H1 (cell line): ENCODE measurements at regions not wholly inside any gene's neighbourhood (a gene's known extent, or its start where the extent isn't known, plus 50 kb on each side); places are given as distances from the start of the nearest gene placed in this dataset.

Experiments
- CTCF ChIA-PET: fragments of 300-600 bp; sonication (Branson Sonifier 250); formaldehyde crosslinking; loops from one replicate; lab custom pipeline; 2021; ENCODE audit not compliant: partially characterized antibody; lab: Charles Lee
- POLR2A ChIA-PET: fragments of 300-600 bp; sonication (Branson Sonifier 250); formaldehyde crosslinking; loops from one replicate; lab custom pipeline; 2021; ENCODE audit warnings: inconsistent platforms; ENCODE audit not compliant: partially characterized antibody; lab: Charles Lee
- DNase-seq, 2 experiments: peaks; one replicate each; pipeline versions ENCODE4 v3.0.0 to v3.0.0-alpha.2; 2010 to 2022; ENCODE audit warnings: low spot score in 2 of 2, low read depth in 1 of 2, mixed read lengths in 1 of 2
- FAIRE-seq: peaks from 2 replicates; lab custom pipeline; 2011; peaks lifted over from hg19 to GRCh38; lab: Jason Lieb, UNC
- H2AFZ ChIP-seq: 2 replicates; pipeline ENCODE4 v1.8.1; 2012; ENCODE audit warnings: low read length, inconsistent platforms
- H2AK5ac ChIP-seq: 2 replicates; pipeline ENCODE4 v1.6.1; 2013; ENCODE audit warnings: low read depth, low read length
- H2BK120ac ChIP-seq: replicated peaks from 2 replicates; pipeline ENCODE3; 2013; ENCODE audit warnings: low read depth, low read length, inconsistent platforms
- H2BK12ac ChIP-seq: 2 replicates; pipeline ENCODE4 v1.6.1; 2013; ENCODE audit warnings: low read depth, low read length
- H2BK15ac ChIP-seq: 2 replicates; pipeline ENCODE4 v1.6.1; 2013; ENCODE audit warnings: low read length
- H2BK20ac ChIP-seq: 2 replicates; pipeline ENCODE4 v1.6.1; 2013; ENCODE audit warnings: low read length
- H2BK5ac ChIP-seq: 2 replicates; pipeline ENCODE4 v1.6.1; 2013; ENCODE audit warnings: low read depth, low read length
- H3K14ac ChIP-seq: 2 replicates; pipeline ENCODE4 v1.6.1; 2013; ENCODE audit warnings: inconsistent platforms; ENCODE audit not compliant: insufficient read length
- H3K18ac ChIP-seq: 2 replicates; pipeline ENCODE4 v1.6.1; 2013; ENCODE audit warnings: low read length; ENCODE audit errors: extremely low read depth
- H3K23ac ChIP-seq: 2 replicates; pipeline ENCODE4 v1.6.1; 2013; ENCODE audit warnings: inconsistent platforms; ENCODE audit not compliant: insufficient read length
- H3K23me2 ChIP-seq: 2 replicates; pipeline ENCODE4 v1.6.1; 2013; ENCODE audit warnings: low read depth, low read length
- H3K27ac ChIP-seq: 2 replicates; pipeline ENCODE4 v1.6.1; 2011; ENCODE audit warnings: low read depth, low read length, inconsistent platforms
- H3K27me3 ChIP-seq, 4 experiments: replicated peaks in 1 of 4; 1 replicate in 1 of 4; 2 replicates in 3 of 4; pipeline versions ENCODE4 v1.6.1 to v1.8.1; 2011 to 2013; ENCODE audit warnings: low read length in 3 of 4, mild to moderate bottlenecking in 3 of 4, inconsistent platforms in 2 of 4, mixed read lengths in 2 of 4, moderate library complexity in 1 of 4; ENCODE audit not compliant: control insufficient read depth in 3 of 4, insufficient read depth in 3 of 4; ENCODE audit errors: extremely low read depth in 1 of 4
- H3K36me3 ChIP-seq, 4 experiments: 2 replicates each; pipeline versions ENCODE4 v1.6.1 to v1.8.1; 2011 to 2013; ENCODE audit warnings: mild to moderate bottlenecking in 4 of 4, low read length in 3 of 4, moderate library complexity in 2 of 4, control low read depth in 1 of 4, inconsistent platforms in 1 of 4; ENCODE audit not compliant: insufficient read depth in 4 of 4, control insufficient read depth in 2 of 4
- H3K4ac ChIP-seq: replicated peaks from 2 replicates; pipeline ENCODE3; 2013; ENCODE audit warnings: low read length, low read depth, mixed read lengths, inconsistent platforms; ENCODE audit not compliant: insufficient read length
- H3K4me1 ChIP-seq, 4 experiments: replicated peaks in 1 of 4; 1 replicate in 1 of 4; 2 replicates in 3 of 4; pipeline versions ENCODE4 v1.6.1 to v1.8.1; 2011 to 2013; ENCODE audit warnings: low read length in 3 of 4, inconsistent platforms in 2 of 4, mixed read lengths in 1 of 4; ENCODE audit not compliant: insufficient read depth in 4 of 4, control insufficient read depth in 3 of 4
- H3K4me2 ChIP-seq, 2 experiments: 2 replicates each; pipeline versions ENCODE4 v1.6.1 to v1.8.1; 2011 to 2013; ENCODE audit warnings: low read depth in 2 of 2, low read length in 2 of 2, control low read depth in 1 of 2, inconsistent platforms in 1 of 2, mild to moderate bottlenecking in 1 of 2; ENCODE audit not compliant: insufficient read depth in 1 of 2
- H3K4me3 ChIP-seq, 4 experiments: fragments of 200-600, 300-600 bp in 1 of 4; sonication (generic), shearing (Covaris generic), sonication (Bioruptor Twin) in 1 of 4; 2 replicates each; pipeline versions ENCODE4 v1.5.1 to v1.8.1; 2011 to 2016; ENCODE audit warnings: low read length in 4 of 4, low read depth in 3 of 4, control low read depth in 2 of 4, inconsistent platforms in 2 of 4, mild to moderate bottlenecking in 2 of 4, mixed read lengths in 1 of 4, moderate library complexity in 1 of 4; ENCODE audit not compliant: insufficient read depth in 2 of 4; ENCODE audit errors: extremely low read depth in 1 of 4
- H3K56ac ChIP-seq: replicated peaks from 2 replicates; pipeline ENCODE3; 2013; ENCODE audit warnings: low read depth, mild to moderate bottlenecking, mixed read lengths, low read length, inconsistent platforms; ENCODE audit not compliant: insufficient read length
- H3K79me1 ChIP-seq: 2 replicates; pipeline ENCODE4 v1.6.1; 2013; ENCODE audit warnings: low read depth, low read length, control low read depth
- H3K79me2 ChIP-seq, 2 experiments: 2 replicates each; pipeline versions ENCODE4 v1.6.1 to v1.8.1; 2012 to 2013; ENCODE audit warnings: low read length in 2 of 2, mild to moderate bottlenecking in 2 of 2, inconsistent platforms in 1 of 2; ENCODE audit not compliant: insufficient read depth in 2 of 2, control insufficient read depth in 1 of 2
- H3K9ac ChIP-seq, 4 experiments: replicated peaks in 1 of 4; 1 replicate in 1 of 4; 2 replicates in 3 of 4; pipeline versions ENCODE4 v1.6.1 to v1.8.1; 2011 to 2013; ENCODE audit warnings: low read depth in 3 of 4, low read length in 3 of 4, control low read depth in 2 of 4, mild to moderate bottlenecking in 2 of 4, moderate library complexity in 2 of 4, inconsistent platforms in 1 of 4; ENCODE audit errors: extremely low read depth in 1 of 4
- H3K9me3 ChIP-seq, 2 experiments: 2 replicates each; pipeline versions ENCODE4 v1.6.1 to v1.8.1; 2012 to 2013; ENCODE audit warnings: mild to moderate bottlenecking in 2 of 2, moderate library complexity in 2 of 2, control low read depth in 1 of 2, inconsistent platforms in 1 of 2, low read depth in 1 of 2, low read length in 1 of 2, mixed read lengths in 1 of 2; ENCODE audit not compliant: insufficient read depth in 2 of 2
- H4K20me1 ChIP-seq, 2 experiments: replicated peaks in 1 of 2; 2 replicates each; pipeline versions ENCODE3 to v1.8.1; 2011 to 2013; ENCODE audit warnings: inconsistent platforms in 2 of 2, low read length in 2 of 2, mild to moderate bottlenecking in 1 of 2; ENCODE audit not compliant: insufficient read depth in 2 of 2, control insufficient read depth in 1 of 2
- H4K5ac ChIP-seq: 2 replicates; pipeline ENCODE4 v1.6.1; 2013; ENCODE audit warnings: low read length, low read depth, mixed read lengths, inconsistent platforms; ENCODE audit not compliant: insufficient read length
- H4K8ac ChIP-seq: 2 replicates; pipeline ENCODE4 v1.8.0; 2013; ENCODE audit warnings: mild to moderate bottlenecking, moderate library complexity, low read length, inconsistent platforms; ENCODE audit not compliant: insufficient read depth; ENCODE audit errors: extremely low read depth
- H4K91ac ChIP-seq: replicated peaks from 2 replicates; pipeline ENCODE3; 2013; ENCODE audit warnings: low read length, mixed read lengths, inconsistent platforms; ENCODE audit not compliant: insufficient read length
- ASH2L ChIP-seq: fragments of 200-600, 300-600 bp; sonication (generic); IDR thresholded peaks from one replicate; pipeline ENCODE4 v1.7.1; 2017; ENCODE audit warnings: low read length
- BACH1 ChIP-seq: IDR thresholded peaks from 2 replicates; pipeline ENCODE4 v1.6.1; 2012; ENCODE audit warnings: low read length, improper control_type of control experiment
- CHD2 ChIP-seq: IDR thresholded peaks from 2 replicates; pipeline ENCODE4 v1.6.1; 2012; ENCODE audit warnings: low read length, improper control_type of control experiment
- EGR1 ChIP-seq: IDR thresholded peaks from 2 replicates; pipeline ENCODE4 v1.6.1; 2011; ENCODE audit warnings: low read depth, low read length, borderline replicate concordance
- HDAC2 ChIP-seq, 2 experiments: fragments of 300-600 bp in 1 of 2; sonication (generic) in 1 of 2; IDR thresholded peaks; 2 replicates each; pipeline ENCODE4 v1.6.1; 2011 to 2012; ENCODE audit warnings: low read depth in 2 of 2, low read length in 2 of 2, mild to moderate bottlenecking in 2 of 2, moderate library complexity in 2 of 2, borderline replicate concordance in 1 of 2, inconsistent platforms in 1 of 2
- JUND ChIP-seq: IDR thresholded peaks from 2 replicates; pipeline ENCODE4 v1.6.1; 2011; ENCODE audit warnings: mild to moderate bottlenecking, improper control_type of control experiment, low read length
- MAFK ChIP-seq: IDR thresholded peaks from 2 replicates; pipeline ENCODE4 v1.6.1; 2012; ENCODE audit warnings: low read depth, mild to moderate bottlenecking, improper control_type of control experiment, low read length
- RAD21 ChIP-seq, 2 experiments: IDR thresholded peaks in 1 of 2; conservative IDR thresholded peaks in 1 of 2; 2 replicates each; pipeline ENCODE4 v1.6.1; 2011; ENCODE audit warnings: low read depth in 2 of 2, low read length in 2 of 2, improper control_type of control experiment in 1 of 2, inconsistent platforms in 1 of 2, mild to moderate bottlenecking in 1 of 2, moderate library complexity in 1 of 2
- RXRA ChIP-seq: IDR thresholded peaks from 2 replicates; pipeline ENCODE4 v1.6.1; 2011; ENCODE audit warnings: low read depth, mild to moderate bottlenecking, low read length, moderate library complexity; ENCODE audit not compliant: insufficient read depth
- SAP30 ChIP-seq: fragments of 300-600 bp; sonication (generic); IDR thresholded peaks from 2 replicates; pipeline ENCODE4 v1.7.1; 2012; ENCODE audit warnings: low read length, moderate library complexity, mild to moderate bottlenecking, inconsistent platforms; ENCODE audit not compliant: insufficient read depth, insufficient replicate concordance
- SIN3A ChIP-seq, 2 experiments: IDR thresholded peaks in 1 of 2; conservative IDR thresholded peaks in 1 of 2; 2 replicates each; pipeline ENCODE4 v1.6.1; 2011 to 2012; ENCODE audit warnings: low read length in 2 of 2, improper control_type of control experiment in 1 of 2, low read depth in 1 of 2, mild to moderate bottlenecking in 1 of 2
- ZNF274 ChIP-seq: IDR thresholded peaks from 2 replicates; pipeline ENCODE4 v1.7.0; 2012; ENCODE audit warnings: low read length, borderline replicate concordance; ENCODE audit errors: extremely low read depth
- WGBS, 2 experiments: shearing (Covaris generic) in 1 of 2; methylation state at CpG; one replicate each; pipeline versions ENCODE4 v1.1.6 to v1.1.7; 2013 to 2015; ENCODE audit warnings: low lambda C conversion rate in 2 of 2, mixed read lengths in 2 of 2, inconsistent platforms in 1 of 2, low coverage in 1 of 2, missing lambda C conversion rate in 1 of 2; ENCODE audit not compliant: insufficient replicate concordance in 2 of 2, insufficient coverage in 1 of 2, insufficient read length in 1 of 2; ENCODE audit errors: extremely low coverage in 1 of 2, missing lambda C conversion rate in 1 of 2; 5-methylcytosine and 5-hydroxymethylcytosine counted together
- TF ChIP-seq, protein P1 (sequence below): IDR thresholded peaks from 2 replicates; pipeline ENCODE4 v1.6.1; 2011; ENCODE audit warnings: low read length, improper control_type of control experiment

DNA sequence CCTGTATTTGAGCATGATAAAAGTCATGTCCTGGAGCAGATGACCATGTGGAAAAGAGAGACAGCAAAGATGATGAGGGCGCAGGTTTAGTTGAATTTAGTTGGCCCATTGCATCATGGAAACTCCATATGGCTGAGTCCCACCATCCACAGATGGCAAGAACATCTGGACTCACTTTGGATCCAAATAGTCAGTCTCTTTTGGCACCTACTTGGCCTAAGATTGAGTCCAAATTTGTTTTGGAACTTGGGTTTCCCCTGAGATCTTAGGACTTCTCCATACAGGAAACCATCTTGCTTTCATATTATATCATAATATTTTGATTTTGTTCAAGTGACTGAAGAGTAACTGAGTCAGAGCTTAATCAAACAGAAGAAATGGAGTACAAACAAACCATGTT, 217.5 kb downstream of the DRD1 start:
- Histone ChIP-seq H3K4me1 (peaks cover 0 to 5% (median 0%) of the 10 kb centered on the region in 4 experiments; a peak in 1 of 7 replicates), H4K91ac (no peak overlapping the region), H3K36me3 (no peaks in the 10 kb centered on the region), H3K9ac (no peak overlapping the region), H3K4me3 (no peak overlapping the region), H2BK15ac (no peak overlapping the region), H2AK5ac (no peak overlapping the region), H2BK120ac (no peak overlapping the region), H4K8ac (no peak overlapping the region), H3K18ac (no peak overlapping the region), H2BK12ac (no peak overlapping the region), H3K4ac (no peak overlapping the region), H3K23ac (no peak overlapping the region), H3K14ac (no peak overlapping the region), H3K56ac (no peak overlapping the region), H2BK20ac (no peak overlapping the region), H4K20me1 (no peaks in the 10 kb centered on the region), H3K27ac (no peak overlapping the region), H3K27me3 (no peaks in the 10 kb centered on the region), H3K79me2 (no peaks in the 10 kb centered on the region), H4K5ac (no peak overlapping the region), H2BK5ac (no peak overlapping the region), H3K4me2 (no peak overlapping the region), H3K9me3 (no peaks in the 10 kb centered on the region), H3K79me1 (no peaks in the 10 kb centered on the region), H3K23me2 (no peaks in the 10 kb centered on the region; the same call in 1 of the 2 replicates), H2AFZ (no peak overlapping the region)
- 69% methylated on average over 1 of the region's 1 CpG; no CpG with 5 or more reads in 1 of the 2 experiments for WGBS, 2 experiments
- DNase-seq (no peak), FAIRE-seq (no peak)
- no peak for TF ChIP-seq SIN3A (conservative IDR thresholded peaks at IDR 0.05 in 1 of 2, IDR thresholded peaks at IDR 0.05 in 1 of 2; ENCODE audit: low read depth in 1 of 2, low read length in 2 of 2)
- TF ChIP-seq RAD21 (IDR thresholded peaks at IDR 0.05 in 1 of 2, conservative IDR thresholded peaks at IDR 0.05 in 1 of 2; ENCODE audit: low read depth in 2 of 2, low read length in 2 of 2): no peak
- TF ChIP-seq SAP30: no peak
- no peak for TF ChIP-seq EGR1
- TF ChIP-seq, protein P1, sequence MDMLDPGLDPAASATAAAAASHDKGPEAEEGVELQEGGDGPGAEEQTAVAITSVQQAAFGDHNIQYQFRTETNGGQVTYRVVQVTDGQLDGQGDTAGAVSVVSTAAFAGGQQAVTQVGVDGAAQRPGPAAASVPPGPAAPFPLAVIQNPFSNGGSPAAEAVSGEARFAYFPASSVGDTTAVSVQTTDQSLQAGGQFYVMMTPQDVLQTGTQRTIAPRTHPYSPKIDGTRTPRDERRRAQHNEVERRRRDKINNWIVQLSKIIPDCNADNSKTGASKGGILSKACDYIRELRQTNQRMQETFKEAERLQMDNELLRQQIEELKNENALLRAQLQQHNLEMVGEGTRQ: no peak
- no peak for TF ChIP-seq HDAC2 (IDR thresholded peaks at IDR 0.05; ENCODE audit: borderline replicate concordance in 1 of 2, low read depth in 2 of 2, low read length in 2 of 2)
- TF ChIP-seq ZNF274: no peak
- TF ChIP-seq CHD2: no peak
- no peak for TF ChIP-seq ASH2L
- TF ChIP-seq JUND: no peak
- no peak for TF ChIP-seq RXRA
- TF ChIP-seq MAFK: no peak
- TF ChIP-seq BACH1: no peak
- CTCF ChIA-PET: interaction anchor here (0.9 kb wide), 1 partner anchor 17 kb away, joined by 3 read pairs; no protein-coding TSS in a partner anchor
- POLR2A ChIA-PET: no interaction called here
